Loucy (cell line): ENCODE measurements at regions not wholly inside any gene's neighbourhood (a gene's known extent, or its start where the extent isn't known, plus 50 kb on each side); places are given as distances from the start of the nearest gene placed in this dataset.

ENCODE experiments used
- EZH2phosphoT487 ChIP-seq: fragments of 200-600 bp; IDR thresholded peaks from 2 replicates; pipeline ENCODE4 v1.6.1; 2018; ENCODE audit warnings: antibody characterized with exemption, mild to moderate bottlenecking, moderate library complexity, borderline replicate concordance
- TF ChIP-seq, protein P1 (sequence below): fragments of 200-600 bp; sonication (generic); conservative IDR thresholded peaks from 2 replicates; pipeline ENCODE4 v1.5.1; 2014; ENCODE audit warnings: mild to moderate bottlenecking, antibody characterized with exemption, low read length

GRCh38 chrX:150012647-150013381 is 74.5 kb upstream of the EOLA2 start:
- TF ChIP-seq EZH2phosphoT487, result no peak
- TF ChIP-seq, protein P1, sequence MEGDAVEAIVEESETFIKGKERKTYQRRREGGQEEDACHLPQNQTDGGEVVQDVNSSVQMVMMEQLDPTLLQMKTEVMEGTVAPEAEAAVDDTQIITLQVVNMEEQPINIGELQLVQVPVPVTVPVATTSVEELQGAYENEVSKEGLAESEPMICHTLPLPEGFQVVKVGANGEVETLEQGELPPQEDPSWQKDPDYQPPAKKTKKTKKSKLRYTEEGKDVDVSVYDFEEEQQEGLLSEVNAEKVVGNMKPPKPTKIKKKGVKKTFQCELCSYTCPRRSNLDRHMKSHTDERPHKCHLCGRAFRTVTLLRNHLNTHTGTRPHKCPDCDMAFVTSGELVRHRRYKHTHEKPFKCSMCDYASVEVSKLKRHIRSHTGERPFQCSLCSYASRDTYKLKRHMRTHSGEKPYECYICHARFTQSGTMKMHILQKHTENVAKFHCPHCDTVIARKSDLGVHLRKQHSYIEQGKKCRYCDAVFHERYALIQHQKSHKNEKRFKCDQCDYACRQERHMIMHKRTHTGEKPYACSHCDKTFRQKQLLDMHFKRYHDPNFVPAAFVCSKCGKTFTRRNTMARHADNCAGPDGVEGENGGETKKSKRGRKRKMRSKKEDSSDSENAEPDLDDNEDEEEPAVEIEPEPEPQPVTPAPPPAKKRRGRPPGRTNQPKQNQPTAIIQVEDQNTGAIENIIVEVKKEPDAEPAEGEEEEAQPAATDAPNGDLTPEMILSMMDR, result no peak
